ENCODE measurements at regions not wholly inside any gene's neighbourhood (a gene's known extent, or its start where the extent isn't known, plus 50 kb on each side); places are given as distances from the start of the nearest gene placed in this dataset.
"Not testable (repeated sequence)": the region's sequence is repeated elsewhere in the genome, so short reads cannot be mapped to it uniquely, and the experiment has no call there.

- Histone ChIP-seq H3K36me3 (ENCODE audit: insufficient read depth, insufficient read length, low read length) (no peaks in the 10 kb centered on the region), H3K4me3 (ENCODE audit: insufficient read length, low read depth) (no peak overlapping the region), H3K27me3 (ENCODE audit: insufficient read depth, insufficient read length) (no peaks in the 10 kb centered on the region), H3K4me1 (ENCODE audit: insufficient read depth, insufficient read length) (no peaks in the 10 kb centered on the region), H3K9ac (ENCODE audit: insufficient read length, low read depth) (no peak overlapping the region), H3K9me3 (ENCODE audit: insufficient read depth, low read length) (no peaks in the 10 kb centered on the region)
- no peak for DNase-seq (ENCODE audit: low read depth, low spot score)
- TF ChIP-seq ZNF274 (IDR thresholded peaks at IDR 0.05; ENCODE audit: low read depth, low read length) (no peak), SUZ12 (IDR thresholded peaks at IDR 0.05; ENCODE audit: extremely low read depth, insufficient read depth, insufficient read length) (no peak), YY1 (IDR thresholded peaks at IDR 0.05; ENCODE audit: insufficient read depth, insufficient read length) (no peak)
These were observed 415.0 kb downstream of the SFMBT2 start for GRCh38 chr10:6995831-6996230.

GRCh38 chr10:6995341-6995740 lies 415.3 kb upstream of the PRKCQ start:
- Histone ChIP-seq H3K27me3 (ENCODE audit: insufficient read depth, insufficient read length) (no peaks in the 10 kb centered on the region), H3K9ac (ENCODE audit: insufficient read length, low read depth) (no peak overlapping the region), H3K4me3 (ENCODE audit: insufficient read length, low read depth) (no peak overlapping the region), H3K36me3 (ENCODE audit: insufficient read depth, insufficient read length, low read length) (no peaks in the 10 kb centered on the region), H3K9me3 (ENCODE audit: insufficient read depth, low read length) (no peaks in the 10 kb centered on the region), H3K4me1 (ENCODE audit: insufficient read depth, insufficient read length) (no peaks in the 10 kb centered on the region)
- TF ChIP-seq ZNF274 (IDR thresholded peaks at IDR 0.05; ENCODE audit: low read depth, low read length) (no peak), YY1 (IDR thresholded peaks at IDR 0.05; ENCODE audit: insufficient read depth, insufficient read length) (no peak), SUZ12 (IDR thresholded peaks at IDR 0.05; ENCODE audit: extremely low read depth, insufficient read depth, insufficient read length) (no peak)
- no peak for DNase-seq (ENCODE audit: low read depth, low spot score)

- TF ChIP-seq YY1 (IDR thresholded peaks at IDR 0.05; ENCODE audit: insufficient read depth, insufficient read length) (no peak), SUZ12 (IDR thresholded peaks at IDR 0.05; ENCODE audit: extremely low read depth, insufficient read depth, insufficient read length) (no peak), ZNF274 (IDR thresholded peaks at IDR 0.05; ENCODE audit: low read depth, low read length) (no peak)
- Histone ChIP-seq H3K27me3 (ENCODE audit: insufficient read depth, insufficient read length) (no peaks in the 10 kb centered on the region), H3K4me3 (ENCODE audit: insufficient read length, low read depth) (no peak overlapping the region), H3K9ac (ENCODE audit: insufficient read length, low read depth) (no peak overlapping the region), H3K4me1 (ENCODE audit: insufficient read depth, insufficient read length) (no peaks in the 10 kb centered on the region), H3K36me3 (ENCODE audit: insufficient read depth, insufficient read length, low read length) (no peaks in the 10 kb centered on the region), H3K9me3 (ENCODE audit: insufficient read depth, low read length) (no peaks in the 10 kb centered on the region)
- DNase-seq (ENCODE audit: low read depth, low spot score), result no peak
These were observed 410.8 kb upstream of the PRKCQ start for GRCh38 chr10:6990891-6991290.

- H3K4me3 ChIP-seq (ENCODE audit: insufficient read length, low read depth), result no peak overlapping the region
- H3K4me1 ChIP-seq (ENCODE audit: insufficient read depth, insufficient read length), result no peaks in the 10 kb centered on the region
- TF ChIP-seq ZNF274 (IDR thresholded peaks at IDR 0.05; ENCODE audit: low read depth, low read length) (no peak), YY1 (IDR thresholded peaks at IDR 0.05; ENCODE audit: insufficient read depth, insufficient read length) (no peak), SUZ12 (IDR thresholded peaks at IDR 0.05; ENCODE audit: extremely low read depth, insufficient read depth, insufficient read length) (no peak)
- H3K9me3 ChIP-seq (ENCODE audit: insufficient read depth, low read length), result no peaks in the 10 kb centered on the region
- no peak overlapping the region for H3K9ac ChIP-seq (ENCODE audit: insufficient read length, low read depth)
- DNase-seq (ENCODE audit: low read depth, low spot score), result no peak
- H3K27me3 ChIP-seq (ENCODE audit: insufficient read depth, insufficient read length), result no peaks in the 10 kb centered on the region
- no peaks in the 10 kb centered on the region for H3K36me3 ChIP-seq (ENCODE audit: insufficient read depth, insufficient read length, low read length)
These were observed 408.6 kb upstream of the PRKCQ start for GRCh38 chr10:6988654-6989053.

GRCh38 chr10:6987536-6987945 lies 407.5 kb upstream of the PRKCQ start:
- Histone ChIP-seq H3K36me3 (ENCODE audit: insufficient read depth, insufficient read length, low read length) (no peaks in the 10 kb centered on the region), H3K9ac (ENCODE audit: insufficient read length, low read depth) (no peak overlapping the region), H3K9me3 (ENCODE audit: insufficient read depth, low read length) (no peaks in the 10 kb centered on the region), H3K27me3 (ENCODE audit: insufficient read depth, insufficient read length) (no peaks in the 10 kb centered on the region), H3K4me3 (ENCODE audit: insufficient read length, low read depth) (no peak overlapping the region), H3K4me1 (ENCODE audit: insufficient read depth, insufficient read length) (no peaks in the 10 kb centered on the region)
- no peak for DNase-seq (ENCODE audit: low read depth, low spot score)
- no peak for TF ChIP-seq SUZ12 (IDR thresholded peaks at IDR 0.05; ENCODE audit: extremely low read depth, insufficient read depth, insufficient read length)
- TF ChIP-seq YY1 (IDR thresholded peaks at IDR 0.05; ENCODE audit: insufficient read depth, insufficient read length), result no peak
- TF ChIP-seq ZNF274 (IDR thresholded peaks at IDR 0.05; ENCODE audit: low read depth, low read length), result no peak

GRCh38 chr10:6986927-6987326 lies 406.9 kb upstream of the PRKCQ start:
- Histone ChIP-seq H3K27me3 (ENCODE audit: insufficient read depth, insufficient read length) (no peaks in the 10 kb centered on the region), H3K9ac (ENCODE audit: insufficient read length, low read depth) (no peak overlapping the region), H3K36me3 (ENCODE audit: insufficient read depth, insufficient read length, low read length) (no peaks in the 10 kb centered on the region), H3K9me3 (ENCODE audit: insufficient read depth, low read length) (no peaks in the 10 kb centered on the region), H3K4me1 (ENCODE audit: insufficient read depth, insufficient read length) (no peaks in the 10 kb centered on the region), H3K4me3 (ENCODE audit: insufficient read length, low read depth) (no peak overlapping the region)
- no peak for DNase-seq (ENCODE audit: low read depth, low spot score)
- TF ChIP-seq ZNF274 (IDR thresholded peaks at IDR 0.05; ENCODE audit: low read depth, low read length) (no peak), SUZ12 (IDR thresholded peaks at IDR 0.05; ENCODE audit: extremely low read depth, insufficient read depth, insufficient read length) (no peak), YY1 (IDR thresholded peaks at IDR 0.05; ENCODE audit: insufficient read depth, insufficient read length) (no peak)

GRCh38 chr10:6985644-6986043 lies 405.6 kb upstream of the PRKCQ start:
- TF ChIP-seq ZNF274 (IDR thresholded peaks at IDR 0.05; ENCODE audit: low read depth, low read length) (no peak), SUZ12 (IDR thresholded peaks at IDR 0.05; ENCODE audit: extremely low read depth, insufficient read depth, insufficient read length) (no peak), YY1 (IDR thresholded peaks at IDR 0.05; ENCODE audit: insufficient read depth, insufficient read length) (no peak)
- Histone ChIP-seq H3K4me1 (ENCODE audit: insufficient read depth, insufficient read length) (no peaks in the 10 kb centered on the region), H3K4me3 (ENCODE audit: insufficient read length, low read depth) (no peak overlapping the region), H3K36me3 (ENCODE audit: insufficient read depth, insufficient read length, low read length) (no peaks in the 10 kb centered on the region), H3K9me3 (ENCODE audit: insufficient read depth, low read length) (no peaks in the 10 kb centered on the region), H3K27me3 (ENCODE audit: insufficient read depth, insufficient read length) (no peaks in the 10 kb centered on the region), H3K9ac (ENCODE audit: insufficient read length, low read depth) (no peak overlapping the region)
- DNase-seq (ENCODE audit: low read depth, low spot score), result no peak

- no peak overlapping the region for H3K4me3 ChIP-seq (ENCODE audit: insufficient read length, low read depth)
- TF ChIP-seq YY1 (IDR thresholded peaks at IDR 0.05; ENCODE audit: insufficient read depth, insufficient read length) (no peak), SUZ12 (IDR thresholded peaks at IDR 0.05; ENCODE audit: extremely low read depth, insufficient read depth, insufficient read length) (no peak), ZNF274 (IDR thresholded peaks at IDR 0.05; ENCODE audit: low read depth, low read length) (no peak)
- no peaks in the 10 kb centered on the region for H3K9me3 ChIP-seq (ENCODE audit: insufficient read depth, low read length)
- H3K27me3 ChIP-seq (ENCODE audit: insufficient read depth, insufficient read length), result no peaks in the 10 kb centered on the region
- H3K4me1 ChIP-seq (ENCODE audit: insufficient read depth, insufficient read length), result no peaks in the 10 kb centered on the region
- no peak for DNase-seq (ENCODE audit: low read depth, low spot score)
- H3K36me3 ChIP-seq (ENCODE audit: insufficient read depth, insufficient read length, low read length), result no peaks in the 10 kb centered on the region
- H3K9ac ChIP-seq (ENCODE audit: insufficient read length, low read depth), result no peak overlapping the region
These were observed 404.9 kb upstream of the PRKCQ start for GRCh38 chr10:6984971-6985370.

- H3K27me3 ChIP-seq (ENCODE audit: insufficient read depth, insufficient read length); DNase-seq (ENCODE audit: low read depth, low spot score); H3K36me3 ChIP-seq (ENCODE audit: insufficient read depth, insufficient read length, low read length); H3K9me3 ChIP-seq (ENCODE audit: insufficient read depth, low read length); H3K4me1 ChIP-seq (ENCODE audit: insufficient read depth, insufficient read length); H3K9ac ChIP-seq (ENCODE audit: insufficient read length, low read depth); H3K4me3 ChIP-seq (ENCODE audit: insufficient read length, low read depth): not testable (repeated sequence)
These were observed 403.9 kb upstream of the PRKCQ start for GRCh38 chr10:6984016-6984415.

Data from NT2/D1 (cell line).